ES-I3 (cell line): ENCODE measurements at regions not wholly inside any gene's neighbourhood (a gene's known extent, or its start where the extent isn't known, plus 50 kb on each side); places are given as distances from the start of the nearest gene placed in this dataset.

ENCODE experiments used
- H3K36me3 ChIP-seq: 2 replicates; pipeline ENCODE4 v1.6.1; 2013; ENCODE audit warnings: mild to moderate bottlenecking, low read length, control low read depth, moderate library complexity; ENCODE audit not compliant: insufficient read depth
- H3K4me1 ChIP-seq: 2 replicates; pipeline ENCODE4 v1.6.1; 2013; ENCODE audit warnings: mild to moderate bottlenecking, control low read depth, low read length; ENCODE audit not compliant: insufficient read depth
- H3K9ac ChIP-seq: 2 replicates; pipeline ENCODE4 v1.6.1; 2013; ENCODE audit warnings: low read depth, mild to moderate bottlenecking, low read length, moderate library complexity
- H3K9me3 ChIP-seq: 2 replicates; pipeline ENCODE4 v1.6.1; 2013; ENCODE audit warnings: mild to moderate bottlenecking, low read length, moderate library complexity; ENCODE audit not compliant: control insufficient read depth, insufficient read depth

DNA sequence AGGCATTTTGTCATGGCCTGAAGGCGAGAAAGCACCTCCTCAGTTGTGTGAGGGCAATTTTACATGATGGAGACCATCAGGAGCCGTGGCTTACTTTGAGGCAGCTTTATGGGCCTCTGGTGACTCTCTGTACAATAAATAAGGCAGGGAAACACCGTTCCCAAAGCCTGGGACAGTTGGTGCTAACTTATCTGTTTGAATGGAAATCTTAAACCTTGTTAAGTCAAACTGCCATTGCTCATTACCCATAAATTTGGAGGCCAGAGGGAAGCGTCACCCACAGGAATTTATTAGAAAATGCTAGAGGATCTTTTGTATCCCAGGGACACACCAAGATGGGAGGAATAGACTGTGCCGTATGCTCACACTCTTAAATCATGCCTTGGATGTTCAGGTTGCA lies 1156.9 kb downstream of the BRD1 start:
- H3K9ac ChIP-seq = no peak overlapping the region
- H3K9me3 ChIP-seq = no peaks in the 10 kb centered on the region; the same call in 1 of the 2 replicates
- H3K4me1 ChIP-seq = no peaks in the 10 kb centered on the region
- no peaks in the 10 kb centered on the region for H3K36me3 ChIP-seq

DNA sequence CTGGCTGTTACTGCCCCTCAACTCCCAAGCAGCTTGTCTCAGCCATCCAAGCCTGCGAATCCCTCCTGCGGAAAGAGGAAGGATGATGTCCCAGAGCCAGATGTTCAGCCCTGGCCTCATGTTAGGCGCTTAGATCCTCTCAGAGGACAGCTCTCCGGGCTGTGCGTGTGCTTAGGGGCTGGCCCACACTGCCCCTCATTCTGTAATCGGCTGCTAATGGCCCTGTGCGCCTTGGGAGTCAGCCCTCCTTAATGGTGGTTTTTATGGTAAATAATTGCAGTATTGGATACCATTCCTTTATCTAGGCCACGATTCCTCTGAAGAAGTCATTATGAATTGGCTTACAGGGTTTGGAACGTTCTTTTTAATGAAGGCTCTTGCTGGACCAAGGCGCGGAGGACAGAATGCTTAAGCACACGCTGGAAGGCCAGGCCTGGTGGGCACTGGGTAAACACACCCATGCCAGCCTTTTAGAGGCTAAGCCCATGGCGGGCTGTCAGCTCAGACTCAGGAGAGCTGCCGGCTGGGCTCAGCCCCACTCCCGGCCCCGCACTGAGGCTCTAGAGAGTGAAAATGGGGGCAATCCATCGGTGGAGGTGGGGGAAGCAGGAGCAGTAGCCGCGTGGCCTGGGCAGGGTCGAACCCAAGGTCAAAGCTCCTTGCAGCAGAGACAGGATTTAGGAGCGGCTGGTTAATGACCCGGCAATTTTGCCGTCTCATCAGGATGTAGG lies 1157.5 kb downstream of the BRD1 start:
- Histone ChIP-seq H3K4me1 (no peaks in the 10 kb centered on the region), H3K9me3 (no peaks in the 10 kb centered on the region; the same call in 1 of the 2 replicates), H3K36me3 (no peaks in the 10 kb centered on the region), H3K9ac (no peak overlapping the region)

DNA sequence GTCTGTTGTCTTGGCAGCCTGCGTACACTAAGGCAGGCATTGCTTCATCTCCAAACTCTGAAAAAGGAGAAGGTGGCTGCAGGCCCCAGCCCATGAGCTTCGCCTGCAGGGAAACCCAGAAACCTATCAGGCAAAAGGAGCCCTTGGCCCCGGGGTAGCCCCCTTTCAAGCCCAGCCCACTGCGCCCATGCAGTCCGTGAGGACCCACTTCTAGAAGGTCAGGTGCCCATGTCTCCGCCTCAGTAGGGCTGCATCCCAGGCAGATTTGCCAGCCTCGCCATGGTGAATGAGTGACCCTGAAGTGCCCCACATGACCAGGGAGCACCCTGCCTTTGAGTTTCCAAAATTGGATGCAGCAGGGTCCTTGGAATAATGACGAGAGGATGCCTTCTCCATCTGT lies 1158.4 kb downstream of the BRD1 start:
- H3K36me3 ChIP-seq = no peaks in the 10 kb centered on the region
- H3K4me1 ChIP-seq = no peaks in the 10 kb centered on the region
- no peak overlapping the region for H3K9ac ChIP-seq
- no peaks in the 10 kb centered on the region; the same call in none of the 2 replicates for H3K9me3 ChIP-seq

DNA sequence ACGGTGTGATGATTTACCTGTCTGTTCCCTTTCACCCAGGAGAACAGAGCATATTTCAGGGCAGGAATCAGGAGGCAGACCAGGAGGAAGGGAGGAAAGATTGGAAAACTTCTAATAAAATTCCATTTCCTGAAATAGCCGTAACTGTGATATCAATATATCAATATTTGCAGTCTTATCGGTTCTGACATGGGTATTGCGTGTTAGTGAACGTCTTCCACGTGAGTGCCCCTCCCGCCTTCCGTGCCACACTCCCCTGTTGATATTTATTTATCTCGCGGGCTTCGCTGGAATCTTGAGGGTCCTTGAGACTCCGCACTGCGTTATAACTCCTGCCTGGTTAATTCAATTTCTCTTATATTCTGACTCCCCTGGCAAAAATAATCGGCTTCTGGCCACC lies 1160.4 kb downstream of the BRD1 start:
- no peaks in the 10 kb centered on the region for H3K4me1 ChIP-seq
- H3K36me3 ChIP-seq = no peaks in the 10 kb centered on the region
- peaks cover 7% of the 10 kb centered on the region for H3K9me3 ChIP-seq
- no peak overlapping the region for H3K9ac ChIP-seq

DNA sequence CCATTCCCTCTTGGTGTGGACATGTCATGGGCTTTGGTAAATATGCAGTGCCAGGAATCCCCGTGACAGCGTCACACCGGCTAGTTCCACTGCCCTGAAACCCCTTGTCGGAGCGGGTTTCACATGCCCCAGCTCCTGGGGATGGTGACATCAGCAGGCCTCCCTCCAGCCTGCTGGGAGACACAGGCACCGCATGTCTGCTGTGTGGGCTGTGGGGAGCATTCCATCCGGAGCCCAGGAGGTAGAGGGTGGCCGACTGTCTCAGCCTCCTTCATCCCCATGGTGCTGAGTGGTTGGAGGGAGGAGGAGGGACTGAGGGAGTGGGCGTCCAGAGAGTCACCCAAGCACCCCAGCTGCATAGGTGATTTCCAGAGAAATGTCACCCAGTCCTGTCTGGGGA lies 1161.1 kb downstream of the BRD1 start:
- Histone ChIP-seq H3K4me1 (no peaks in the 10 kb centered on the region), H3K9me3 (peaks cover 7% of the 10 kb centered on the region)

DNA sequence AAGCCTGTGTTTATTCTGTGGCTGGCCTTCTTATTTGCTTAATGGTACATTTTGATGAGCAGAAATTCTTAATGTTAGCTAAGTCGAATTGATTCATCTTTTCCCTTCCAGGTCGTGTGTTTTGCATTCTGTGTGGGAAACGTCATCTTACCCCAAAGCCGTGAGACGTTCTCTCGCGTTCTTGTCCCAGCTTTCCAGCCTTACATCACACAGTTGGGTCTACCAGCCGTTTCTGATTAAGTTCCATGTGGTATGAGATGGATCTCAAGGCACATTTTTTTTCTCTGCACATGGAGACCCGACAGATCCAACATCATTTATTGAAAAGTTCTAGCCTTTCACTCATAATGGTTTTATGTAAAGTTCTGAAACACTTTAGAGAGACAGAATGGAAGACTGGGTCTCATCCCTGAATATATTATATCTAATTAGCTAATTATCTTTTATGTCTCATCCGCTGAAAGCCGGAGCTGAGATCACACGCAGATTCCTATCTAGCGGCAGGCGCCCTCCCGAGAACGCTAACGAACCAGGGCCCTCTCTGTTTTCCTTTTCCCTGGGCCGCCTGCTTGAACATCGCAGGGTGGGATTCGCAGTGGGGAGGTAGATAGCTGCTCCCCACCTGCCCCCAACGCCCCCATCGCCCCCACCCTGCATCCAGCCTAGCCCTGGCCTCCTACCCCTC lies 1162.2 kb downstream of the BRD1 start:
- H3K9ac ChIP-seq = no peak overlapping the region
- peaks cover 7% of the 10 kb centered on the region for H3K9me3 ChIP-seq
- H3K36me3 ChIP-seq = no peaks in the 10 kb centered on the region
- no peaks in the 10 kb centered on the region for H3K4me1 ChIP-seq

More for the DNA sequence above, 1161.1 kb downstream of the BRD1 start:
- H3K36me3 ChIP-seq = no peaks in the 10 kb centered on the region
- H3K9ac ChIP-seq = no peak overlapping the region

DNA sequence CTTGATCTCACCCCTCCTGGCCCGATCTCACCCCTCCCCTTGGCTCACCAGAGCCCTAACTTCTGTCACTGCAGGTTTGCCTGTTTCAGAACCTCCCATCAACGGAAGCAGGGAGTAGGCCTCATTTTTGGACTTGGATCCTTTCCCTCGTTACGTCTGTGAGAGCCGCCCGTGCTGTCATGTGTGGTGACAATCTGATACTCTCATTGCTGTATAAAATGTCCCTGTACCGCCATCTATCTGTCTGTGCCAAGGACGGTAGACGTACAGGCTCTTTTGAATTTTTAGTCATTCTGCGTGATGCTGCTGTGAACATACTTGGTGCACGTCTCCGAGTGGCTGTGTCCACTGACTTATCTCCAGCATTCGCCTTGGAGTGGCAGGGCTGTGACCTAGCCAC lies 1163.1 kb downstream of the BRD1 start:
- Histone ChIP-seq H3K9me3 (peaks cover 7% of the 10 kb centered on the region), H3K36me3 (no peaks in the 10 kb centered on the region), H3K9ac (no peak overlapping the region), H3K4me1 (no peaks in the 10 kb centered on the region)

DNA sequence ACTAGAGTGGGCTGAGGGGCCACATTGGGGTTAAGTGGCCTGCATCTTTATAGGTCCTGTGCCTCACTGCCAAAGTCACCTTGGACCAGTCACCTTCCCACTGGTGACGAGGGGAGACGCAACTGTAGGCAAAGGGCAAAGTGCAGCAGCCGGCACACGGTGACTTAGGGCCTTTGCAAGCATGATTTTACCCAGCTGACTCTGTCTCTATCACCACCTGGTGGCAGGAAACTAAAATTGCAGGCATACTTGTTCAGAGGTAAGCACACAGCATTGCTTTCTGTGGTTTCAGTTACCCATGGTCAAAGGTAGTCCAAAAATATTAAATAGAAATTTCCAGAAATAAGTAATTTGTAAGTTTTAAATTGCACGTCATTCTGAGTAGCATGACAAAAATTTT lies 1164.4 kb downstream of the BRD1 start:
- Histone ChIP-seq H3K4me1 (no peaks in the 10 kb centered on the region), H3K36me3 (no peaks in the 10 kb centered on the region), H3K9ac (no peak overlapping the region), H3K9me3 (peaks cover 7% of the 10 kb centered on the region)

DNA sequence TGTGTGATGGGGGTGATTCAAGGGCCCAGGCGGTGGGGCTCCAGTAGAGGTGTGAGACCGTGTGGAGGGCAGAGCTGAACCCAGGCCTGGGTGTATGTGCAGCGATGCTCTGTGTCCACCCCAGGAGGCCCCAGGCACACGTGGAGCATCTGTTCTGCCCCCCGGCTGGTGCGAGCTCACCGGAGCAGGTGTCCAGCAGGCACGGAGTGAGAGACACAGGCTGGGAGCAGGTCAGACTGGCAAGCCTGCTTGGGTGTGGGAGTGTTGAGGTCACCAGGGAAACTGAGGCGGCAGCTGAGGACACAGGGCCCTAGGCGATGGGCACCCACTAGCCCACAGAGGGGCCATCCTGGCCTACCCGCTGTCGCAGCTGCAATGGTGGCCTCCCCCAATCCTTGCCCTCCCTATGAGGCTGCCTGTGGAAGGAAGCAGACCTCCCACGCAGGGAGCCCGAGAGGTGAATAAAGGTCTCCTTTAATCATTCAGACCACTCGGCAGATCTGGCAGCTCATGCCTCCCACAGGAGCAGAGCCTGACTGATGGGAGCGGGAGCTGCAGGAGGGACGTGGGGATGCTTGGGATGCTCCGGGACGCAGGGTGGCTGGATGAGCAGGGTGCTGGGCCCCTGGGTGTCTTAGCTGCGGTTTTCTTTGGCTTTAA lies 1165.1 kb downstream of the BRD1 start:
- H3K9me3 ChIP-seq = peaks cover 7% of the 10 kb centered on the region
- no peaks in the 10 kb centered on the region for H3K4me1 ChIP-seq
- no peak overlapping the region for H3K9ac ChIP-seq
- H3K36me3 ChIP-seq = no peaks in the 10 kb centered on the region

DNA sequence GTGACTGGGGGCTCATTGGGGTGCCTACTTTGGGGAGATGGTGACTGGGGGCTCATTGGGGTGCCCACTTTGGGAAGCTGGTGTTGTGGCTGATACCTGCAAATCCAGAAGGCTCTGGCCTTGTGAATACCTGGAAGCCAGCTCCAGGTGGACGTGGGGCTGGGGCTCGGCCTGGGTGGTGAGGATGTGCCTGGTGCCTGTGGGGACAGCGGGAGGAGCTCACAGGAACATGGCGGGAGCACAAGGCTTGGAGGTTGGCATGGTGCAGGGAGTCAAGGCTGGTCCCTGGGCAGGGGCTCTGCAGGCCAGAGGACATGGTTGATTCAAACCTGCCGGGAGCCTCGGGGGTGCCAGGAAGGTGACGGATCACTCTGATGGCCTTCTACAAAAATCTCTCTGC lies 1165.7 kb downstream of the BRD1 start:
- Histone ChIP-seq H3K36me3 (no peaks in the 10 kb centered on the region), H3K4me1 (no peaks in the 10 kb centered on the region), H3K9ac (no peak overlapping the region), H3K9me3 (peaks cover 7% of the 10 kb centered on the region)

DNA sequence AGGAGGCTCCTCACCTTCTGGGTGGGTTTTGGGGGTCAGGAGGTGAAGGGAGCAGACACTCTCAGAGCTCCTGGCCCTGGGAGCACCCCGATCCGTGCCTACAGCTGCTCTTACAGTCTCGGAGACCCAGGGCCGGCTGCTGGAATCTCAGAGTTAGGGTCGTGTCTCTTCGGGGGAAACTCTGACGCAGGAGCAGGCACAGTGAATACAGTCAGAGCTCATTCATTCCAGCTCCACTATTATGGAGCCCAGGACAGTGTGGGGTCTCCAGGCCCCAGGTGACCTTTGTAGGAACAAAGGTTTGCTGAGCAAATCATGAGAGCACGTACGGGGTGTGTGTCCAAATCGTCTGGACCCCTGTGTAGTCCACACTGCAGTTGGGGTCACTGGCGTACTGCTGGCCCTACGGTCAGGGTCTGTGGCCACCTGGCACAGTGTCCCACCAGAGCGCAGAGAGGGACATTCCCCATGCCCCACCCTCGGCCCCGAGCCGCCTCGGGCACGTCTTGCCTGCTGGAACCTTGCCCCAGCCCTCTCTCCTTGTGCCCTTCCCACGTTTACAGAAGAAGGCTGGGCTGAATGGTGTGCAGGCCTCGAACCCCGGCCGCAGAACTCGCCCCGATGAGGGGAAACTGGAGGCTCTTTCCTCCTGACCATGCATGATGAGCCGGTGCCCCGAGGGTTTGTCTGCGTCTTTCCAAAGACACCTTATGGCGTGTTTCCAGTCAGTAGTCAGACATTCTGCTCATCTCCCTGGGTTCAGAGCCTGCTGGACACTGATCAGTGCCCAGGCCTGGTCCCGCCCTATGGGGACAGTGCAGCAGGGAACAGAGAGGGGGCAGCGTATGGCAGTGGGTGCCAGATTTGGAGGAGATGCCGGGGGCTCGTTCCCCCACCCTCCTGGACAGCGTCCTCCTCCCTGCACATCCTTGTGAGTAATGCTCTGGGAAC lies 1166.6 kb downstream of the BRD1 start:
- Histone ChIP-seq H3K4me1 (no peaks in the 10 kb centered on the region), H3K36me3 (no peaks in the 10 kb centered on the region), H3K9me3 (peaks cover 7% of the 10 kb centered on the region), H3K9ac (no peak overlapping the region)

DNA sequence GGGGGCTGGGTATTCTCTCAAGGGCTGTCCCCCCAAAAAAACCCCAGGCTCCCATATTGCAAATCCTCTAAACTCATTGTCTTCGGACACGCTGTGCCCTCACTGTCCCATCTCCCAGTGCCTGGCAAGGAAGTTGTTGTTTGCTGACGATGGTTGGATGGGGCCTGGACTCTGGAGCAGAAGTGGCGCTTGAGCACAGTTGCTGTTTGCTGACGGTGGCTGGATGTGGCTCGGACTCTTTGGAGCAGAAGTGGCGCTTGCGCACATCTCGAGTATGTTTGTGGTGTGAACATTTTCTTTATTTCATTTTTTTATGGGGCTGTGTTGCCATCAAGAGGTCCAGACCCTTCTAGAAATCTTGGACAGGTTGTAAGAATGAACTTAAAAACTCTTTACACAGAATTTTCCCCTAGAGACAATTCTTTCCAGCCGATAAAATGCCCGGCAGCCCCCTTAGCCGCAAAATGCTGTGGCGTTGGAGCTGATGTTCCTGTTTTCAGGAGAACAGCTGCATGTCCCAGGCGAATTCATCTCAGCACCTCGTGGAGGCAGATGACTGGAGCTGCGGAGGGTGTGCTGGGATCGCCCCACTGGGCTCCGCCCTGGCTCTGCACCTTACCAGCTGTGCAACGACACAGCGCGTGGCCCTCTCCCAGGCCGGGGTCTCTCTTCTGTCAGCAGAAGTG lies 1167.4 kb downstream of the BRD1 start:
- Histone ChIP-seq H3K4me1 (no peaks in the 10 kb centered on the region), H3K36me3 (no peaks in the 10 kb centered on the region)

DNA sequence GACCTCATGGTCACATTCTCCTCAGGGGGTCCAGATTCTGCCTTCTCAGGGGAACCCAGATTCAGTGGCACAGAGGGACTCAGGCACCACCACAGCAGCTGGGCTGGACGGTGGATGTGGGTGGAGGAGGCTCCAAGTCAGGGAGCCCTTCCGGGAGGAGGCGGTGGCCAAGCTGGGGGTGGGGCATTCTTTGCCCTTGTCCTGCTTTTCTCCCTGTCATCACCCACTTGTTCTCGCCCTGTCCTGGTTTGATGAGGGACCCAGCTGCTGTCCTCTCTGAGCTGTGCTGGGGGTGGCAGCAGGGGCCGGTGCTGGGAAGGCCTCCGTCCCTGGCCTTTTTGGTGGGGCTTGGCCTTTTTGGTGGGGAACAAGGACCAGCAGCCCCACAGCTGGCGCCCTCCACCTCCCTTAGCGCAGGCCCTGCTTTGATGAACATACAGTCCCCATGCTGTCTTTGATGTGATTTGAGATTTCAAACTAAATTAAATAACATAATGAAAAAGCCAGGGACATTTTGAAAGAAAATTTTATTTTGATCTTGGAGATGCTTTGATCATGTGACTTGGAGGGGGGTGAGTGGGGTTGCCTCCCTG lies 1168.2 kb downstream of the BRD1 start:
- no peak overlapping the region for H3K9ac ChIP-seq
- no peaks in the 10 kb centered on the region for H3K4me1 ChIP-seq
- H3K9me3 ChIP-seq = peaks cover 7% of the 10 kb centered on the region
- no peaks in the 10 kb centered on the region for H3K36me3 ChIP-seq

More for the DNA sequence above, 1167.4 kb downstream of the BRD1 start:
- no peak overlapping the region for H3K9ac ChIP-seq
- peaks cover 7% of the 10 kb centered on the region for H3K9me3 ChIP-seq
